Activated T-cell treated with anti-CD3 and anti-CD28 coated beads for 4 hours (primary cell): ENCODE measurements at regions not wholly inside any gene's neighbourhood (a gene's known extent, or its start where the extent isn't known, plus 50 kb on each side); places are given as distances from the start of the nearest gene placed in this dataset.
A peak's percentile ranks its signal among the peaks of the same experiment; 100 is the strongest.

Experiments used
- DNase-seq: peaks from one replicate; pipeline ENCODE4 v3.0.0-alpha.2; 2020

GRCh38 chr9:129469188-129469987 is 151.5 kb downstream of the C9orf50 start:
- DNase-seq: no peak

GRCh38 chr9:129467739-129468666 is 152.9 kb downstream of the C9orf50 start:
- DNase-seq: no peak

- no peak for DNase-seq
Measured at GRCh38 chr9:129467004-129467588, 153.8 kb downstream of the C9orf50 start.

DNA sequence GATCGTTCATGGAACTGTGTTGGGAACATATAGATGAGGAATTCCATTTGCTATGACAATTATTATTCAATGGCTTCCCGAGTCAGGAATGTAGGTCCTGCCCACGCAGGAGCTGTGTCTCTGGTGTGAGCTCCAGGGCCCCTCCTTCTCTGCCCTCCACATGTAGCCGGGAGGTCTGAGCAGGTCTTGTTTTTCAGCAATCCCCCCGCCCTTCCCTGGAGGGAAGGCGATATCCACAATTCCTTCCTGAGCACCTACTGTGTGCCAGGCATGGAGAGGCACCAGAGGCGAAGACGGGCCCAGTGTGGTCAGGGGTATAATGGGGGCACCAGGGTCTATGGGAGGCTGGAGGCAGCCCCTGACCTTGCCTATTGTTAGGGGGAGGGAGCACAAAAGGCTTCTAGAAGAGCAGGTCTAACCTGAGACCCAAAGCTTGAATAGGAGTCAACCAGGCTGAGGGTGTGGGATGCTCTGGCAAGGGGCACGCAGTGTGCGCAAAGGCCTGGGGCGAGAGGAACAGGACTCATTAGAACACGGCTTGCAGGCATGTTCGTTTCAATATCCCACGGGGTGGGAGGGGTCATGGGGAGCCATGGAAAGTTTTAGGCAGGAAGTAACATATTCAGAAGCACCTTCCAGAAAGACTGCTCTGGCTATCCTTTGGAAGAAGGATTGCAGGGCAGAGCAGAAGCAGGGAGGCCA is 154.9 kb downstream of the C9orf50 start:
- DNase-seq: no peak

GRCh38 chr9:129464972-129465833 is 155.7 kb downstream of the C9orf50 start:
- no peak for DNase-seq

DNA sequence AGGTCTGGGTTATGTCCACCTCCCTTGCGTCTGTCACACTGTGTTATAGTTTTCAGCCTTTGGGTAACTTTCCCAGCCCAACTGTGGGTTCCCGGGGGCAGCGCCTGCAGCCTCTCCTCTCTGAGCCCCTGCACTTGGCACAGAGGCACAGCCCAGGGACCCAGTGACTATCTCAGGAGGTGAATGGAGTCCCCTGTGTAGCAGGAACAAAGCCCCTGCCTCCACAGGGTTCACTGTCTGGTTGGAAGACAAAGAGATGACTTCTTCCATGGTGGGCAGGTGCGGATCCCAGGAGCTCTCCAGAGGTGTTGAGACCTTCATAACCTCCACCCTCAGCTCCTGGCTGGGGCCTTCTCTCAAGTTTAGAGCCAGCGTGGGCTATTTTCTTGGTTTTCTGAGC is 156.9 kb downstream of the C9orf50 start:
- DNase-seq: no peak

DNA sequence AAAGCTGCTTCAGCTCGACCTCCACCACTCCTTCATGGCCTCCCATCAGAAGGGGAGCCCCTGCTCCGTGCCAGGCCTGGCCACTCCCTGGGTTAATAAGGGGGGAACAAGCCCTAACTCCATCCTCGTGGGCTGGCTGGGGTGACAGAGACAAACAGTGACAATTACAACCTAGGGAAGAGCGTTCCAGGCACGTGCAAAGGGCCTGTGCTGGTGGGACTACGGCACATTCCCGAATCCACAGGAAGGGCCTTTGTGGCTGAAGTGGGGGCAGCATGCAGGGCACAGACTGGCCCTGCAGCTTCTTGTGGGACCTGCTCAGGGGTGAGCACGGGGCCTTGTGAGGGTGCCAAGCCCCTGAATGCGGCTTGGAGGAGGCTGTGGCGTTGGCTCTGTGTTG is 157.4 kb downstream of the C9orf50 start:
- DNase-seq: no peak

DNA sequence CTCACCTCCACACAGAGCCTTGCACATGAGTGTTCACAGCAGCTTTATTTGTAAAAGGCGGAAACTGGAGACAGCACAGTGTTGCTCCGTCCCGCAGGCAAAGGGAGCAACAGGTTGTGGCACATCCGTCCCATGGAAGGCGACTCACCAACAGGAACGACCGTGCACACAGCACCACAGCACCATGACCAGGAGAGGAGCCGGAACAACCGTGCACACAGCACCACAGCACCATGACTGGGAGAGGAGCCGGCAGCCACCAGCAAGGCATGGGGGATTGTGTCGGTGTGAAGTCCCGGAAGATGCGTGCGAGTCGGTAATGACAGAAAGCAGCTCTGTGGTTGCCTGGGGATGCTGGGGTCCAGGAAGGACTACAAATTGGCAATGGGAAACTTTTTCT is 158.5 kb downstream of the C9orf50 start:
- DNase-seq: no peak

DNA sequence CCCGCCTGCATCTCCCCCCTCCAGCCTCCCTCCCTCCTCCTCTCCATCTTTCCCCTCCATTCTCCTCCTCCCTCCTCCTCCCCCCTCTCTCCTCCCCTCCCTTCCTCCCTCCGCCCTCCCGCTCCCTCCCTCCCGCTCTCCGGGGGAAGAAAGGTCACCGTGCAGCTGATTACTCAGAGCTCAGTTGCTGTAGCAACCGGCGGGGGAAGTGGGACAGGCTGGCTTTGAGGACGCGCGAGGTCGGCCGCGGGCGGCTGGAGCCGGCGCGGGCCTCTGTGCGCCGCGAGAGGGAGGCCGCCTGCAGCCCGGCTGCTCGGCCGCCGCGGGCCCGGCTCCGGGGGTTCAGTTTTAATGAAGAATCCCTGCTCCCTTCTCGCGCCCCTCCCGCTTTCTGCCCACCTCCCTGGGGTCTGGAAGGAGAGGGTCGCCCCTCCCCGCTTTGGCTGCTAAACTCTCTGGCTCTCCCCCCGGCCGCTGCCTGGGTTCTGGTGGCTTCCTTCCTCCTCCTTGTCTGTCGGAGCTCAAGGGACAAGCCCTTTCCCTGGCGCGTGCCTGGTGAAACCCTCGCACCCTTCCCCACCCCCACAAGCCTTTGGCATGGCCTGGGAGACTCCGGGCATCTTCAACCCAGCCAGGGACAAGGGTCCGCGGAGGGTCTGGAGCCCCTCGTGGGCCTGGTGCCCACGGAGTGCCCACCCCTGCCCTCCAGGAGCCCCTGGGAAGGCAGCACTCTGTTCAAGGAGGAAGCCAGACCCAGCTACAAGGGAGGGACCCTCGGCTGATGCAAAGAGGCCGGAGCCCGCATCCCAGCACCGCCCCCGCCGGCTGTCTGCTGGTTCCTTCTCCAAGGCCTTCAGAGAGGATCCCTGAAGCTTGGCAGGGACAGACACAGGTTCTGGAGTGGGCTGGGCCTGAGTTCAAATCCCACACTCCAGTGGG is 160.3 kb downstream of the C9orf50 start:
- peak; percentile 89 for DNase-seq

- DNase-seq: no peak
Measured at GRCh38 chr9:129459547-129460322, 161.2 kb downstream of the C9orf50 start.

- DNase-seq: no peak
Measured at GRCh38 chr9:129458663-129459546, 162.0 kb downstream of the C9orf50 start.

GRCh38 chr9:129458155-129458661 is 162.7 kb downstream of the C9orf50 start:
- no peak for DNase-seq

DNA sequence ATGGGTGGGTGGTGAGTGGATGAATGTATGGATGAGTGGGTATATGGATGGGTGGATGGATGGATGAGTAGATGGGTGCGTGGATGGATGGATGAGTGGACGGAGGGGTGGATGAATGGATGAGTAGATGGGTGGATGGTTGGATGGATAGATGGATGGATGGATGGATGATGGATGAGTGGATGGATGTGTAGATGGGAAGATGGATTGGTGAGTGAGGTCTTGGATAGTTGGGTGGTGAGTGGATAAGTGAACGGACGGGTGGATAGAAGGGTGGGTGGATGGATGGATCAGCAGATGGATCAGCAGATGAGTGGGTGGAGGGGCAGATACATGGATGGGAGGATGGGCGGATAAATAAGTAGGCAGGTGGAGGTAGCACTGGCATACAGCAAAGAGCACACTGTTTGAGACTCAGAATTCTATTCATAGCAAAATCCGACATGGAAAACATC is 163.5 kb downstream of the C9orf50 start:
- no peak for DNase-seq

DNA sequence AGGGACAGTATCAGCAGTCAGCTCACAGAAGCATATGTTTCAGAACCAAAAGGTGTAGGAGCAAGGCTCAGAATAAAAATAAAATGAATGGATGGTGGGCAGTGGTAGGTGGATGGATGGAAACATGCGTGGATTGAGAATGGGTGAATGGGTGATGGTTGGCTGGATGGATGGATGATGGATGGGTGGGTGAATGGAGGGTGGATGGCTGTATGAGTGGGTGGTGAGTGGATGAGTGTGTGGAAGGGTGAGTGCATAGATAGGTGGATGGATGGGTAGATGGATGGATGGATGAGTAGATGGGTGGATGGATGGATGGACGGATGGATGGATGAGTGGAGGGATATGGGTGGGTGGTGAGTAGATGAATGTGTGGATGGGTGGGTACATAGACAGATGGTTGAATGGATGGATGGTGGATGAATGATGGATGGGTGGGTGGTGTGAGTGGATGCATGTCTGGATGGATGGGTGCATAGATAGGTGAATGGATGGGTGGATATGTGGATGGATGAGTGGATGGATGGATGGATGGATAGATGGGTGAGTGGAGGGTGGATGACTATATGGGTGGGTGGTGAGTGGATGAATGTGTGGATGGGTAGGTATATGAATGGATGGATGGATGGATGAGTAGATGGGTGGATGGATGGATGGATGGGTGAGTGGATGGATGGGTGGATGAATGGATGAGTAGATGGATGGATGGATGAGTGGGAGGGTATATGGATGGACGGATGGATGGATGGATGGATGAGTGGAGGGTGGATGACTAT is 164.2 kb downstream of the C9orf50 start:
- DNase-seq: no peak

GRCh38 chr9:129455151-129455995 is 165.5 kb downstream of the C9orf50 start:
- DNase-seq: no peak

- DNase-seq: no peak
Measured at GRCh38 chr9:129454467-129455067, 166.3 kb downstream of the C9orf50 start.
